CD4-positive, alpha-beta T cell treated with Interleukin-17A for 1 hour (primary cell): ENCODE measurements at regions not wholly inside any gene's neighbourhood (a gene's known extent, or its start where the extent isn't known, plus 50 kb on each side); places are given as distances from the start of the nearest gene placed in this dataset.
"Not testable (repeated sequence)": the region's sequence is repeated elsewhere in the genome, so short reads cannot be mapped to it uniquely, and the experiment has no call there.

Source experiments
- DNase-seq: peaks from one replicate; pipeline ENCODE4 v3.0.0-alpha.2; 2020

DNA sequence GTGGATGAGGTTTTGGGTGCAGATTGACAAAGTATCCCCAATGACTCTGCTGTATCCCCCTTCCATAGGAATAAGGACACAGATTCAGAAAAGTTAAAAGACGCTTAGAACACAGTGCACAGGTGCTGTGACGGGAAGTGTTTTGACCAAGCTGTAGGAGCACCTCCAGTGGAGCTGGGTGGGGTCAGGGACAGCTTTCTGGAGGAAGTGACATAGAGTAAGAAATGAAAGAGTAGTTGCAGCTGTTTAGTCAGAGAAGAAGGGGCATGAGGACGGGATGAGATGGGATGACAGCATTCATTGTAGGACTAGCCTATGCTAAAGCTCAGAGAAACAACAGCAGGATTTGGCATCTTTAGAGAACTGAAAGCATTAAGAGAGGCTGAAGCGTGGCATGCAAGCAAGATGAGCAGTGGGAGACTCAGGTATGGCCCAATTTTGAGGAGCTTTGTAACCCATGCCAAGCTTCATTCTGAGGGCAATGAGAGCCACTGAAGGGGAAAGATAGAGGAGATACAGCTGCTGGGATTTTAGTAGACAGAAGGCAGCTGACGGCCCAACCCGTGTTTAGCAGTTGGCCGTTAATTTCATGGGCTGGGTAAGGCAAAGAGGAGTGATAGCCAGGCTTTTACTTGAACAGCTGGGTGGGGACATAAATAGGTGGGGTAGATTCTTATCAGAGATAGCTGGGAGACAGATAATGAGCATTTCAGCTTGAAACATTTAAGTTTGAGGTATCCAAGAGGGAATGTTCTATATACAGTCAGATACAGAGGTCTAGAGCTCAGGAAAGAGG, 131.8 kb upstream of the KRAS start:
- peak; percentile 48 for DNase-seq

DNA sequence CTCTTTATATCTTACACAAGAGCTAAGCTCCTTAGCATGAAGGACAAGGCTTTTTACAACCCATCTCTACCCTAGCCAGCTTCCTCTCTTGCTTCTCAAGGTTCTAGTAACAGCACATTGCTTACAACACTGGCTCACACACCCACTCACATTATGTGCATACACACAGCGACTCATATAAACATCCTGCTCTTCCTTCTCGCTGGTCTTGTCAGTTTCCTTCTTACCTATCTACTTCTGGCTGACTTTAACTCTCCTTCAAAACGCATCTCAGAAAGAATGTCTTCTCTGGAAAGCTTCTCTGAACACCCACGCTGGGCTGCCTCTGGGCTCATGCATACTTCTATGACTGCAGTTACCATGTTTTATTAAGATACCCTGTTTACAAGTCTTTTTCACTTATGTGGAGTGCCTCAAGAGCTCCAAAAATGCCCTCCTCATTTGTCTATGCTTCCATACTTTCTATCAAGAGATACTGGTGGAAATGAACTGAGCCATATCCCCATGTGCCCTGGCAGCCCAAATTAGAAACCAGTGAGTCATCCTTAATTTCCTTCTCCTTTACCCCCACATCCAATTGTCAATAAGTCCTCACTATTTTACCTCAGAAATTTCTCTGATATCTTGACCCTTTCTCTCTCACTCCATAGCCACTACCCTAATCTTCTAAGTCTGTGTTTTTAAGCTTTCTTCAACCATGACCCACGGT, 126.9 kb upstream of the KRAS start:
- DNase-seq: peak; percentile 63

GRCh38 chr12:25376985-25377384, 126.3 kb upstream of the KRAS start:
- DNase-seq: peak; percentile 23

DNA sequence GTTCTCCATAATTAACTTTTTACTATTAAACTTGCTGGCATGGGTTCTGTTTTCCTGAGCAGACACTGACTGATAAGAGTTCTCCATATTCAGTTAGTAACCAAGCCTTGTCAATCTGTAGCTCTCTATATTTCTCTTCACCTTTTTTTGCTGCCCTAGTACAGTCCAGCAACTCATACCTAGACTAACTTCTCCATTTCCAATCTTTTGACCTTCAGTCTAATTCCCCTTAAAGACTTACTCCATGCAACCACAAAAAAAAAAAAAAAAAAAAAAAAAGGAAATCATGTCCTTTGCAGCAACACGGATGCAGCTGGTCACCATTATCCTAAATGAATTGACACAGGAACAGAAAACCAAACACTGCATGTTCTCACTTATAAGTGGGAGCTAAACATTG, 125.7 kb upstream of the KRAS start:
- DNase-seq: no peak

- DNase-seq: no peak
These were observed 122.5 kb upstream of the KRAS start for GRCh38 chr12:25372969-25373817.

- no peak for DNase-seq
These were observed 121.3 kb upstream of the KRAS start for GRCh38 chr12:25372002-25372401.

DNA sequence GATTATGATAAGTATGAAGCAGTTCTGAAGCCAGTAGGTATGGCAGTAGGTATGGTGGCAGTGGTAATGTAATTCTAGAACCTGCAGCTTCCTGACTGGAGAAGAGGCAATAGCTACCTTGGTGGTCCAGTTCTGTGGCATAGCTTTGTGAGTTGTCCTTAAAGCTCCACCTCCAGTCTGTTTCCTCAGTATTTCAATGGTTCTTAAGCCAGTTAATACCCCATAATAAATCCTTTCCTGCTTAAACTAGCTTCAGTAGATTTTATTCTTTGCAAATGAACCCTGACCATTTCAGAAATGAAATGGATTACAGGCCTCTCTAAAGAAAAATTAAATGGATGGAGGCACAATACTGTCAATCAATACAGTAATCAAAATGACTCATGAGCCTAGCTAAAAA, 117.8 kb upstream of the KRAS start:
- DNase-seq: no peak

GRCh38 chr12:25366122-25366521, 115.4 kb upstream of the KRAS start:
- no peak for DNase-seq

GRCh38 chr12:25365340-25365730, 114.6 kb upstream of the KRAS start:
- DNase-seq: no peak

DNA sequence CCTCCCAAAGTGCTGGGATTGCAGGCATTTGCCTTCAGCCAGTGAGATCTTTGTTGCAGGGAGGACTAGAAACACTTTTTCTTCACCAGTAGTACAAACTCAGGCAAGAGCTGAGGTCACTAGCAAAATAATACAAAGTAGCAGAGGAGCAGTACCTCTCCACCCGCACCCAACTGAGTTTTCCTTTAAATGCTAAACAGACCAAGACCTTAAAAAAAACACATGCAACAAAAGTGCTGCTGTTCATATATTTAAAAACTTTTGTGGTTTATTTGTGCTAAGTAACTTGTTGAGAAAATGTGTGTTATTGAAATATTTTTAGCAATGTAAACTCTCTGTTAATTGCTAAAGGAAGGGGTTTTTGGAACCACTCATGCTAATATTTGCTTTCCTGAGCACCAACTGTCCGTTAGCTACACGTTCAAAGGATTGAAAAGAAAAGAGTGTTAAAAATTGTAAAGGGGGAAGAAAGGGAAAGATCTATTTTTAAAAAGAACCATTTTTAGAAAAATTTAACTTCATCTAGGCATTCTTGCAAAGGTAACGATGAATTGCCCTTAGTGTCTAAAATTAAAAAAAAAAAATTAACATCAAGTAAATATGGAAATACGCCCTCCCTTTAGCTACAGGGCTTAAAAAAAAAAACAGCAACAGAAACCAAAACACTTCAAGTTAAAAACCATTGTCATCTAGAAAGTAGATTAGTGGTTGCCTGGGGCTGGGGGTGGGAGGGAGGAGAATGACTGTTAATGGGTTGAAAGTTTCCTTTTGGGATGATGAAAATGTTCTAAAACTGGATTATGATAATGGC, 114.0 kb upstream of the KRAS start:
- peak; percentile 38 for DNase-seq

GRCh38 chr12:25362646-25363045, 111.9 kb upstream of the KRAS start:
- DNase-seq: no peak

GRCh38 chr12:25361511-25361910, 110.8 kb upstream of the KRAS start:
- DNase-seq: no peak

DNA sequence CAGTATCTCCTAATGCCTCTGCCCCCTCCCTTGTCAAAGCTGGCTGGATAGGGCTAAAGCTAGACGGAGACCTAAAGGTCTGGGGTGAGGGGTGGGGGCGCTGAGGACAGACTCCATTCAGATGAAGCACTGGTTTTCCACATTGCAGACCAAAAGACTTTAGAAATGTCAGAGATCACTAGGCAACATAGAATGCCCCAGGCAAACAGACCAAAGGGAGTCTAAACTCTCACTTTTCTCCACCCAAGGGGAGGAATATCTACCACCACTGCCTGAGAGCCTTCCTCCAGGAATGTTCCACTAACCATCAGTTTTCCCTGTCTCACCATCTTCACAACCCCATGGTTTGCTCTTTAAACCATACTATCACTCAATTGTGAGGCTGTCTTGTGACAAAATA, 106.9 kb upstream of the KRAS start:
- no peak for DNase-seq

GRCh38 chr12:25352942-25353341, 102.2 kb upstream of the KRAS start:
- not testable (repeated sequence) for DNase-seq

DNA sequence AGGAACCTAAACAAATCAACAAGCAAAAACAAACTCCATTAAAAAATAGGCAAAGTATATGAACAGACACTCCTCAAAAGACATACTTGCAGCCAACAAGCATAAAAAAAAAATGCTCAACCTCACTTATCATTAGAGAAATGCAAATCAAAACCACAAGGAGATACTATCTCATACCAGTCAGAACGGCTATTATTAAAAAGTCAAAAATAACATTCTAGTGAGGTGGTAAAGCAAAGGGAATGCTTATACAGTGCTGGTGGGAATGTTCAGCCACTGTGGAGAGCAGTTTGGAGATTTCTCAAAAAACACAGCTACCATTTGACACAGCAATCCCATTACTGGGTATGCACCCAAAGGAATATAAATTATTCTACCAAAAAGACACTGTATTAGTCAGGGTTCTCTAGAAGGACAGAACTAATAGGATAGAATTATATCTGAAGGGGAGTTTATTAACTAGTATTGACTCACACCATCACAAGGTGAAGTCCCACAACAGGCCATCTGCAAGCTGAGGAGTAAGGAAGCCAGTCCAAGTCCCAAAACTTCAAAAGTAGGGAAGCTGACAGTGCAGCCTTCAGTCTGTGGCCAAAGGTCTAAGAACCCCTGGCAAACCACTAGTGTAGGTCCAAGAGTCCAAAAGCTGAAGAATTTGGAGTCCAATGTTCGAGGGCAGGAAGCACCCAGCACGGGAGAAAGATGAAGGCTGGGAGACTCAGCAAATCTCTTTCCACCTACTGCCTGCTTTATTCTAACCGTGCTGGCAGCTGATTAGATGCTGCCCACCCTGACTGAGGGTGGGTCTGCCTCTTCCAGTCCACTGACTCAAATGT, 101.6 kb upstream of the KRAS start:
- DNase-seq: no peak

GRCh38 chr12:25348593-25348895, 97.8 kb upstream of the KRAS start:
- DNase-seq: no peak

DNA sequence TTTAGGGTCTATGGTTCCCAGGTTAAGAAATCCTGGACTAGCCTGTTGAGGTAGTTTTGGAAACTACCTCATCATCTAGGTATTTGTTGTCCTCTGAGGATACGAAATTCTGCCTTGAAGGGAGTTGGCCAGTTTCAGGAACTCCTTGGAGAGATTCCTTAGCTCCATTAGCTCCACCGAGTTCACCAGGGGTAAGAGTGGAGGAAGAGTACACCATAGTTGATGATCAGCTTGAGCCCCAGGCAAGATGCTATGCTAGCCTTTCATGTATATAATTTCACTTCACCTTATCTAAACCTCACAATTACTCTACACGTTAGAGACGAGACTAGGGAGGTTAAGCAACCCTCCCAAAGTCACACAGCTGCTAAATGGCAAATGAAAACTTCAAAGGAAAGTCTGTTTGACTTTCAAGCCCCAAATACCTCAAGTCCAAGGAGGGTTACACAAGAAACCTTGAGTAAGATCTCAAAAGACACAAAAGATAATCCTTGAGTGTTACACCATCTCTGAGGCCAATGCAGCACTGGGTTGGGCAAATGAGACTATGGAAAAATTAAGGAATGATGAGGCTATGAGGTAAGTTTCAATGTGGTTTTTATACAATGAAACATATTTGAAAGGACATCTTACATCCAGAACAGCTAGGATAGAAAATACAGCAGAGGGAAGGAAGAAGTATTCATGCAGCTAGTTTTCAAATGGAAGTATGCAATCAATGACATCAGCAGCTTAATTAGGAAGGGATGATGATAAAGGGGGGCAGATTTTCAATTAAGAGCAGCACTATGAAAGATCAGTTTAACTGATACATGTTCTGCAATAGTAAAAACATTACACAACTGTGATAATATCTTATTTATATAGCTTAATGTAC, 97.2 kb upstream of the KRAS start:
- no peak for DNase-seq

DNA sequence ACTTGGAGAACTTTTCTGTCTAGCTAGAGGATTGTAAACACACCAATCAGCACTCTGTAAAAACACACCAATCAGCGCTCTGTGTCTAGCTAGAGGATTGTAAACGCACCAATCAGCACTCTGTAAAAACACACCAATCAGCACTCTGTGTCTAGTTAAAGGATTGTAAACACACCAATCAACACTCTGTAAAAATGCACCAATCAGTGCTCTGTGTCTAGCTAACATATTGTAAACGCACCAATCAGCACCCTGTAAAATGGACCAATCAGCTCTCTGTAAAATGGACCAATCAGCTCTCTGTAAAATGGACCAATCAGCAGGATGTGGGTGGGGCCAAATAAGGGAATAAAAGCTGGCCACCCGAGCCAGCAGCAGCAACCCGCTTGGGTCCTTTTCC, 91.1 kb upstream of the KRAS start:
- DNase-seq: not testable (repeated sequence)

- DNase-seq: no peak
These were observed 87.2 kb upstream of the KRAS start for GRCh38 chr12:25337916-25338315.

- DNase-seq: no peak
These were observed 81.4 kb upstream of the KRAS start for GRCh38 chr12:25332143-25332542.
